Effector CD8-positive, alpha-beta T cell (primary cell): ENCODE measurements at regions not wholly inside any gene's neighbourhood (a gene's known extent, or its start where the extent isn't known, plus 50 kb on each side); places are given as distances from the start of the nearest gene placed in this dataset.

Experiments used
- DNase-seq: peaks from one replicate; lab custom pipeline; 2025; lab: John Stamatoyannopoulos, UW

GRCh38 chr1:14100919-14101318 lies 400.9 kb downstream of the PRDM2 start:
- no peak for DNase-seq

- DNase-seq = no peak
Observed at GRCh38 chr1:14102180-14102579, 402.2 kb downstream of the PRDM2 start.

GRCh38 chr1:14103878-14104430 lies 404.0 kb downstream of the PRDM2 start:
- no peak for DNase-seq

- no peak for DNase-seq
Observed at GRCh38 chr1:14106126-14106525, 406.1 kb downstream of the PRDM2 start.

- no peak for DNase-seq
Observed at GRCh38 chr1:14106679-14107313, 406.8 kb downstream of the PRDM2 start.

GRCh38 chr1:14108356-14109275 lies 408.6 kb downstream of the PRDM2 start:
- no peak for DNase-seq

- no peak for DNase-seq
Observed at GRCh38 chr1:14109276-14109635, 409.3 kb downstream of the PRDM2 start.

- DNase-seq = no peak
Observed at GRCh38 chr1:14110040-14110439, 410.1 kb downstream of the PRDM2 start.

GRCh38 chr1:14111121-14111520 lies 411.1 kb downstream of the PRDM2 start:
- no peak for DNase-seq

GRCh38 chr1:14112613-14113012 lies 412.6 kb downstream of the PRDM2 start:
- no peak for DNase-seq

GRCh38 chr1:14113271-14113670 lies 413.3 kb downstream of the PRDM2 start:
- DNase-seq = no peak

- no peak for DNase-seq
Observed at GRCh38 chr1:14113841-14114567, 414.0 kb downstream of the PRDM2 start.

- no peak for DNase-seq
Observed at GRCh38 chr1:14115976-14116375, 416.0 kb downstream of the PRDM2 start.

GRCh38 chr1:14117700-14118099 lies 417.7 kb downstream of the PRDM2 start:
- no peak for DNase-seq

GRCh38 chr1:14118691-14119485 lies 418.9 kb downstream of the PRDM2 start:
- no peak for DNase-seq

GRCh38 chr1:14120895-14121294 lies 420.9 kb downstream of the PRDM2 start:
- DNase-seq = no peak

- DNase-seq = no peak
Observed at GRCh38 chr1:14128096-14128495, 428.1 kb downstream of the PRDM2 start.

- no peak for DNase-seq
Observed at GRCh38 chr1:14129009-14129408, 429.0 kb downstream of the PRDM2 start.

- no peak for DNase-seq
Observed at GRCh38 chr1:14135070-14135469, 435.1 kb downstream of the PRDM2 start.

- no peak for DNase-seq
Observed at GRCh38 chr1:14136152-14136763, 436.3 kb downstream of the PRDM2 start.

- DNase-seq = no peak
Observed at GRCh38 chr1:14136881-14137280, 436.9 kb downstream of the PRDM2 start.
